ENCODE measurements at regions not wholly inside any gene's neighbourhood (a gene's known extent, or its start where the extent isn't known, plus 50 kb on each side); places are given as distances from the start of the nearest gene placed in this dataset.

DNA sequence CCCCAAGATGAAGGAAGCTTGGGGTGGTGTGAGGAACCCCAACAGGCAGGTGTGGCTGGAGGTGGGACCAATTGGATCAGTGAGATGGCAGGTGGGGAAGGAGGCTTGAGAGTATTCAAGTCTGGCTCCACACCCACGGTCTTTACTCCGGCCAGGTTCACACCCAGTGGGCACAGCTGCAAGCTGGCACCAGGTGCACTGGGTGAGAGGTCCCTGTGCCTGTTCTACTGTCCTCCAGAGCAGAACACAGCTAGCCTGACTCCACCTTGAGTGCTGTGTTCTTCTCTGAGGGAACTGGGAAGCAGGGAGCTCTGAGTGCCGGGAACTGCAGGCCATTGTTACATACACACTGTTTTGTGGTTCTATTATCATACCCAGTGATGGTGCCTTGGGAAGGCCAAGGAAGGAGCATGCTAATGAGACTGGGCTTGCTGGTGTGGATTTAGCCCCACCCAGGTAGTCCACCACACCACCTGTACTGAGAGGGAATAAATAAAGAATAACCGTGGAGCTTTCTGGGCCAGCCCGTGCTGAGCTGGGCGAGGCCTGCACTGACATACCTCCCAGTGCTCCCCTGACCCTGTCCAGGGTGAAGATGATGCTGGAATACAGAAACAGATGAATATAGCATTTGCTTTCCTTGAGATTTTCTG is 93.4 kb downstream of the ABHD5 start:
- no peak for DNase-seq (ENCODE audit: low read depth in 3 of 3, low spot score in 2 of 3)

DNA sequence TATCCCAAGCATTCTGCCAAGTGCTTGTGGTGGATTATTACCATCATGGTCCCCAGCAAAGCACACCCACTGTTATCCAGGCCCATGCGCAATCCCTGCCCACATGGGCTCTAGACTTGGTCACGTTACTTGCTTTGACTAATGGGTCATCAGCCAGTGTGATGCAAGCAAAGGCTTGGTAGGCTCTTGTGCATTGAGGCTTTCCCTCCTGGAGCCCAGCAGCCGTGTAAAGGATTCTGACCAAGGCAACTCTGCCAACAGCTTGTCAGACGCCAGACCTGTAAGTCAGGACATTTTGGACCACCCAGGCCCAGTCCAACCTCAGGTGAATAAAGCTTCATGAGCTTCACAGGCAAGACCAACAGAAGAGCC is 93.9 kb downstream of the ABHD5 start:
- DNase-seq (ENCODE audit: low read depth in 3 of 3, low spot score in 2 of 3): no peak

DNA sequence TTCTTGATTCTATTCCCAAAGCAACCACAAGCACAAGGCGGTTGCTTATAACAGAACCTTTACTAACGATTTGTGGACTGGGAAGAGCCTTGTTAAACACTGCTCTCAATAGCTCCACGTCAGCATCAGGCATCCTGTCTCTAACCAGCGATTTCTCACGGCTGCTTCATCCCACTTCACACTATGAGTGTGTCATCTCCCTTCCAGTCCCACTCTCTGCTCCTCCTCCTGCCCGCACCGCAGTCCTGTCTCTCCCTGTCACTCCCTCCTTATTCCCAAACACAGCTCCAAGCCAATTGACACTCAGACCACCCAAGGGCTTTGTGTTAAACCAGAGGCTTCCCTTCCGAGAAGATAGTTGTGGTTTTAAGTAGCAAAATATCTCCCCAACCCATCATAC is 94.8 kb downstream of the ABHD5 start:
- DNase-seq (ENCODE audit: low read depth in 3 of 3, low spot score in 2 of 3): no peak

DNA sequence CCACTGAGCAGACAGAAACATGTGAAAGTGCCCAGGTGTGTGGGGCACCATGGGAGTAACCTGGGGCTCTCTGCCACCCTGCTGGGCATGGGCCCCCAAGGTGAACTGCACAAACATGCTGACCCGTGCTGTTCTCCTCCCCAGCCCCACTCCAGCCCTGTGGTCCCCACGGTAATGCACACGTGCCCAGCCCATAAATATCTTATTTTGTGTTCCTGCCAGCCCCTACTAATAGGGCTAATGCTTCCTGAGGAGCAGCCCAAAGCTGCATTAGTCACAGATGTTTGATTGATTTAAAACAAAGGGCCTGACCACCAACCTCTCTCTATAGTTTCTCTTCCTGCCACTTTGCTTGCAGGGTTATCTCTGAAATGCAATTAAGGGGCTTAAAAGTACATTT is 95.4 kb downstream of the ABHD5 start:
- no peak for DNase-seq (ENCODE audit: low read depth in 3 of 3, low spot score in 2 of 3)

DNA sequence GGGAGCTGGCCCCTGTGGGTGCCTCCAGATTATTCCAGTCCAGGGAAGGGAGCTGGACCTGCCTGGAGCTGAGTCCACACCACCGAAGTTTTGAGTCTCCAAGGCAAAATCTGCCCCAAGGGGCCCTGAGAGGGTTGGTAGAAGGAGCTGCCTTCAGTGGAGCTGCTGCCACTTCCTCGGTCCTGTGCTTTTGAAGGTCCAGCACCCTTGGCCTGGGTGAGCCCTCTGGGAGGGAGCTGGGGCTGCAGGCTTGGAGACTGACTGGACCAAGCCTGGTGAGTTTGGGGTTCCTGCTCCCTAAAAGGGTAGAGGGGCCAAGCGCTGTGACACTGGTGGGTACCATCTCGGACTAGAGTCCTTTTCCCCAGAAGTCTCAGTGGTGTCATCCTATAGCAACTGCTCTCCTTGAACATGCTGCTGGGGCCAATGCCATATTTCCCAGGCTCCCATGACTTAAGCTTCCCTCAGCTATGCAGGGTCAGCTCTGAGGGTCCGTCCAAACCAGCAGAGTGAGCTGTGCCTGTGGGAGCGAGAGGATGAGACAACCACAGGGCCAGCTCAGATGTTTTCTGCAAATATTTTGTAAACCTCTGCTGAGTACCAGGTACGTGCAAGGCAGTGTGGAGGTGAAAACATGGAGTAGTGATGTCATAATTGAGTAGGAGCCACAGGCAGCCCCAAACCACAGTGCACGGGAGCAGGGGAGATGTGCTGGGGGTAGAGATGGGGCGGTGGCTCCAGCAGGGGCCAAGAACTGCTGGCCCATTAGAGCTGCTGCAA is 96.0 kb downstream of the ABHD5 start:
- DNase-seq (ENCODE audit: low read depth in 3 of 3, low spot score in 2 of 3): no peak

DNA sequence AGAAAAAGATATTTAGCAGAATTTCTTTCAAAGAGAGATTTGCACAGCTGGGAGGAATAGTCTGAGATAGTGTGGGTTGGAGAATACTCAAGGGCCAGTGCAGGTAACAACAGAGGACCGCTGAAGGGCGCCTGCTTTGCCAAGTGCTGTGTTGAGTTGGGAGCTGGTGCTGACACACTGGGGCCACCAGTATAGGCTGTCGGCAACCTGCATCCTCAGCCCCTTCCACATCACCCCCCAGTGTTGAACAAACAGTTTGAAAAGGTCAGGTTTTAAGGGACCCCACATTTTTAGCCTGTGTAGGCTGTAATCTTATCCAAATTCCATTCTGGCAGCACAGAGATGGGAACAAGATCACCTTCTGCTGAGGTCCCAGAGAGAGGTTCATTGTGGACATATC is 96.6 kb downstream of the ABHD5 start:
- DNase-seq (ENCODE audit: low read depth in 3 of 3, low spot score in 2 of 3): no peak

DNA sequence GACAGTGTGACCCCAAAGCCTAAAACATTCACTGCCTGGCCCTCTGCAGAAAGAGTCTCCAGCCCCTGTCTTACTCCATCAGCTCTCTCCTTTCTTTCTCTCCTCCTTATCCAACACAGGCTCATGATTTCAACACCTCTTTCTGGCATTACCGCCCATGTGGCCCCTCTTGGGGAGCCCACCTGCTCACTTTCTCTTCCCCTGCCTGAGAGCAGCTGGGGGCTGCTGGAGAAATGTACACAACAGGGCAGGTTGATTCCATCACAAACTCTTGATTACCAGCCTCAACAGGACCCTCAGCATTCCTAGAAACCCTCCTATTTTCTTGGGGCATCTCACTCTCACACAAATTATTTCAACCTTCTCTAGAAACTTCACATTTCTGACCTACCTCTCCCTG is 98.3 kb downstream of the ABHD5 start:
- DNase-seq (ENCODE audit: low read depth in 3 of 3, low spot score in 2 of 3): no peak

DNA sequence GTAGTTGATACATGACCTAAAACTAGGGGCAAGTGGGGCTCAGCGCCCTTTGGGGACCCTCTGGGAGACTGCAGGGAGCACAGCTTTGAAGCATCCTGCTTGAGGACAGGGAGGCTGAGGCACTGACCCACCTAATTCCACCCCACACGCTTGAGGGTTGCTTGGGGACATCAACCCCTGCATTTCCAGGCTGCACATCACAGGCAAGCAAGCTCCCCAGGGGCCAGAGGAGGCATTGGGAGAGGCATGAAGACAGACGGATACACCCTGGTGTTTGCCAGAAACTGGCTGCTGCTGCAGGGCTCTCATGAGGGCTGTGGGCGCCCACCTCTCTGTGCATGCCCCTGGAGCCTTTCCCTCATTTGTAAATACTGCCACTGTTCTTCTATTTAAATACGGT is 99.3 kb downstream of the ABHD5 start:
- DNase-seq (ENCODE audit: low read depth in 3 of 3, low spot score in 2 of 3): no peak

DNA sequence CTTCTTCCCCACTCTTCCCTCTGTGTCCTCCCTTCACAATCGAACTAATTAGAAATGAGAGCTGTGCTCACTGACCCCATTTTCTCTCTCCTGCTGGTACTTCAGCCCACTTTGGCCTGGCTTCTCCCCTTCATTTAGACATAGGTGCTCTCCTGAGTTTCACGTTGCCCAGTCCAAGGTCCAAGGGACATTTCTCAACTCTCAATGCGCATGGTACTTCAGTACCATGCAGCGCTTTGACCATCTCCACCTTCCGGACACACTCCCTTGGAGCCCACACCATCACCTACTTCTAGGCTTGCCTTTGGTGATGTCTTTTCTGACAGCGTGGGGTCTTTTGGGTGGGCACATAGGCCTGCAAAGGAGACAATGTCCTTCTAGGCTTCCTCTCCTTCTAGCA is 99.7 kb downstream of the ABHD5 start:
- no peak for DNase-seq (ENCODE audit: low read depth in 3 of 3, low spot score in 2 of 3)

DNA sequence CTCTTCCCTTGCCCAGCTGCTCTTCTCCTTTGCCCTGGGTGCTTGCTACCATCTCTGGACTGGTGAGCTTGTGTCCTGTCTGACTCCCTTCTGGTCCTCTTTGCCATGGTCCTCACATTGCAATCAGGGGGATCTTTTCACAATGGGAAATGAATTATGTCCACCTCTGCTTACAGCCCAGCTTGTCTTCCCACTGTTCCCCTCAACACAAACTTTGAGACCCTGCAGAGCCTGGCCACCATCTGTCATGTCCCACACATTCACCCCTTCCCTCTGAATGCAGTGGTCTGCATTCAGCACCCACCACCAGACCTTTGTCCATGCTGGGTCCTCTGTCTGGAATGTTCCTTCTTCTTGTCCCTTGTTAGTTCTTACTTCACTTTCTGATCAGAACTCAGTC is 100.5 kb downstream of the ABHD5 start:
- DNase-seq (ENCODE audit: low read depth in 3 of 3, low spot score in 2 of 3): no peak

DNA sequence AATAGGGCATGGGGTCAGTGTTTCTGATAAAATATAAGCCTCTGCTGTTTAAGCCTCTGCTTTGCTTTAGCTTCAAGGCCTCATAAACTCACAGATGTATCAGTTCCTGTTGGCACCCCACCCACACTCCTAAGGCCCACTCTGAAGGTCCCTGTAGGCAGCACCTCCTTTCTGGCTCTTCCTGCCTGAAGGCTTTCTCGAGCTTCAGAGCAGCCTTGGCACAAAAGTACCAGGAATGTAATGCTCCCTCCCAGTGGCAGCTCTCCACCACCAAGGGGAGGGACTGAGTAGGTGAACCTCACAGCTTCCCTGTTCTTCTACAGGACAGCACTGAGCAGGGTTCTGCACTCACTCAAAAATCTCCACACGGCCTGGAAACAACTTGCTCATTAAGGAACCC is 102.2 kb downstream of the ABHD5 start:
- DNase-seq (ENCODE audit: low read depth in 3 of 3, low spot score in 2 of 3): no peak

DNA sequence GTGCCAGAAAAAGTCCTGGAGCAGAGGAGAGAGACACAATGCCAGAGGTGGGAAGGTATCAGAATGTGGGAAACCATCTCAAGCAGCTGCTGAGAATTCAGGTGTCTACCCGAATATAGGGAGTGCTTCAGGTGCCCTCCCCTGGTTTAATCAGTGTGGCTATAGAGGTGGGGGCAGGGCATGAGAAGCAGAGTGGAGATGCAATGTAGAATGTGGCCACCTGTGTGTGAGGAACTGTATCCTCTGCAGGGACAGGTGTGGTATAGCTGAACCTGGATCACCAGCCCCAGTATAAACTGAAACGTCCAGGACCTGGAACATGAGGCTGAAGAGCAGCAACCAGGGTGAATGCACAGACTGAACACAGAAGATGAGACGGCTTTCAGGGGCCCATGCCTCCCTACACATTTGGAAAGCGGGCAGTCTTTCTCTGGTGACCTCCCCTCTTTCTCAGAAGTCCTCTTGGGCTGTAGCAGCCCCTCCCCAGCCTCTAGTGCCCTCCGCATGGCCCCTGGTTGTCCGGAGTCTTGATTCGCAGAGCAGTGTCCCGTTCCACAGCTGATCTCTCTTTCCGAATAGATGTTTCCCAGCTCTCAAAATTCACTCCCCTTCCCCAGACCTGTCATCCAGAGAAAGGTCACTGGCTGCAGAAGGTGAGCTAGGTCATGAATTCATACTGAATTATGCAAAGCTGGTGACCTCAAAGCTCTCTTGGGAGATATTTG is 103.1 kb downstream of the ABHD5 start:
- no peak for DNase-seq (ENCODE audit: low read depth in 3 of 3, low spot score in 2 of 3)

DNA sequence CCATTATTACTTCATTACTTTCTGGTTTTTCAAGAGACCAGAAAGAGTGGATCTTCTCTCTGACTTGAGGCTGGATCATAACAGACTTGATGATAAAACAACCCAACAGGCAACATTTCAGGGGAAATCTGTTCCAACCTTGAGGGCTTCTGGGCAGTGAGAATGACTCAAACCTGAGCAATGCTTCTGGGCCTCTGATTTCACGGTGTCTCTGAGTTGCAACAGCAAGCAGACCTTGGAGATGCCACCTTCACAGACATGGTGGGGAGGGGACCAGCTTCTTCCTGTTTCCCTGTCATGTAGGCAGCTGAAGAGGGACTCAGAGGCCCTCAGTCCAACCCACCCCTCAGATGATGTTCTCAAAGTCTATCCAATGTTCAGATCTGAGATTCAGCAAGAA is 104.0 kb downstream of the ABHD5 start:
- no peak for DNase-seq (ENCODE audit: low read depth in 3 of 3, low spot score in 2 of 3)

DNA sequence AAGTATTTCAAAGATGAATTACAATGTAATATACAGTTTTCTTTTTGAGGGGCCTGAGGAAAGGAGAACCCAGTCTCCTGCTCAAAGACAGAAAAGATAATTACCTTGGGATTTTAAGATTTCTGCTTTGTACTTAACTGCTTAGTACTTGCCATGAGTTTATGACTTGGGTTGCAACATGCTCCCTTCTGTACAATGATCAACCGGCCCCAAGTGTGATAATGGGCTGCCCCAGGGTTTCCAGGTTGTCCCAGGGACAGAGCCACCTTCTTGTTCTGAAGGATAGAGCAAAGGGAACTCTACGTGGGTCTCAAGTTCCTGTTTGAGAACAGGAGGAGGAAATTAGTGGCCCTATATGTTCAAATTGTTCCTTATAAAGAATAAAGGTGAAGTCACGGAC is 104.8 kb downstream of the ABHD5 start:
- DNase-seq (ENCODE audit: low read depth in 3 of 3, low spot score in 2 of 3): no peak

DNA sequence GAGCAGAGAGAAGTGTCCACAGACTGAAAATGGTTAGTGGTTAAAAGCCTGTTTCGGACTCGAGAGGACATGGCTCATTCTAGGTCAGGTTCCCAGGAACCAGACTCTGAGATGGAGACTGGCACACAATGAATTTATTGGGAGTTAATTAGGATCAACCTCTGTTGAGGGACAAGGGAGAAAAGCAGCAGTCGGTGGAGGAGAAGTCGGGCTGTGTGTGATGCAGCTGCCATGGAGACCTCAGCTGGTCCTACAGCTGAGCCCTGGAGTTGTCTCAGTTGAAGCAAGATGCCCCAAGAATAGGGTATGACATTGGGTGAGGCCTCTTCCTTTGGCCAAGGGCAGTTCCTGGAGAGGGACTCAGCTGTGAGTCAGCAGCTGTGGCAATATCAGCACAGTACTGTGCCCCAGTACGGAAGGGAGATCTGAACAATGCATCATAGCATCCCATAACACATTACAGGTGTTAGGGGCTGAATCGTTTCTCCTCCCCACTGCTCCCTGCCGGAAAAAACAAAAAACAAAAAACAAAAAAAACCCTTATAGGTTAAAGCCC is 105.4 kb downstream of the ABHD5 start:
- DNase-seq (ENCODE audit: low read depth in 3 of 3, low spot score in 2 of 3): no peak

DNA sequence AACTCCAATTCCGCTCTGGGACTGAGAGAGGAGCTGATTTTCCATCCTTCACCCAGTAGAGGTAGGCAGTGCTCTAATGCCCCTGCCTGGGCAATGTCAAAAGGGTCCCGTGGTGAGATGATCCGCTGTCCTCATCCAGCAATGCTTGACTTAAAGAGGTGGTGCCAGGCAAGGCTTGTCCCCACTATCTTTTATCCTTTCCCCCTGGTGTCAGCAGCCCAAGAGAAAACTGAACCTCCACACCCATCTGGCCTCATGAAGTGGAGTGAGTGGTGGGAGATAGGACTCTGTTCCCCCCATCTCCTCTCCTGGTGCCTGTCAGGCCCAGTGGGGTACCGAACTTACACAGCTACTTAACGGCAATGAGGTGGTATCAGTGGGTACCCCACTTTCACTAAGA is 107.1 kb downstream of the ABHD5 start:
- no peak for DNase-seq (ENCODE audit: low read depth in 3 of 3, low spot score in 2 of 3)

DNA sequence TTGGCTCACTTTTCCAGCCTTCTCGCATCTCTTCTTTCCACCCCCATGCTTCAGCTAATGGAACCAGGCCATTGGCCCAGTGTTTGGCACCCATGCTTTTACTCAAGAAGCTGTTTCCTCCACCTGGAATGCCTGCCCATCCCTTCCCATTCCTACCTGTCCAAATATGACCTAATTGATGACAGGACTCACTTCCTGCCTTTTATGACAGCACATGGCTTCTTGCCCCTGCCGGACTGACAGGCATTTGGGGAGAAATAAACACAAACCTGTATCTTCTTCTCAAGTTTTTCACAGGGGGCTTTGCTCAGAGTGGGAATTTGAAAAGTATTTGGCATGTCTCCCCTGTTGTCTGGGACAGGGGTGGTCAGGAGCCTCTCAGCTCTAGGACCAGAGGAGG is 120.1 kb downstream of the ABHD5 start:
- no peak for DNase-seq (ENCODE audit: low read depth in 3 of 3, low spot score in 2 of 3)

DNA sequence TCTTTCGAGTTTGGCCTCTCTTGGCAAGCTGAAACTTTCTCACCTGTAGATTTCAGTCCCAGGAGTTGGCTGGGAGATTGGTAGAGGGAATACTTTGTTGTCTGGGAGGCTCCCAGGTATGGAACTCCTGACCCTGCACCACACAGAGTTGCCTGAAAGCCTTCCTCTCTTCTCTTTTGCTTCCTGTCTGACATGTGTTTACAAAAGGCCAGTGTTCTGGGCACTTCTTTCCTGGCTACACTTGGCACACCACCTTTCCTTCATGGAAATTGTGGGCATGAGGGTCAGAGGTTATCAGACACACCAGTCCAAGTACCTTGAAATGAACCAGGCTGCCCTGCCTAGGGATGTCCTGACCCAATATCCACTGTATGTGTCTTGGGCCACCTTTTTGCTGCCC is 123.7 kb downstream of the ABHD5 start:
- no peak for DNase-seq (ENCODE audit: low read depth in 3 of 3, low spot score in 2 of 3)

DNA sequence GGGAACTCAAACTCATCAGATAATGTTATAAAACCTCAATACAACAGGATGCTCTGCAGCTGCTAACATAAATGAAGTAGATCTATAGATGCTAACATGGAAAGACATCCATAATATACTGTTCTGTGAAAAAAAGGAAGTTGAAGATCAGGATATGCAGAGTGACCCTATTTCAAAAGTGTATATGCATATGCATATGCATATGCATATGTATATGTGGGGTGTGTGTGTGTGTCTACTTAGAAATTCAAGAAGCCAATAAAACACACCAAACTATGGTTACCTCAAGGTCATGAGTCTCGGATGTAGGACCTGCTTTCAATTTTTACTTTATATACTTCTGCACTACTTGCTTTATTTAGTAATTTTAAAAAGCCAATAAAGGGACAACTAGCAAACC is 125.6 kb downstream of the ABHD5 start:
- no peak for DNase-seq (ENCODE audit: low read depth in 3 of 3, low spot score in 2 of 3)

DNA sequence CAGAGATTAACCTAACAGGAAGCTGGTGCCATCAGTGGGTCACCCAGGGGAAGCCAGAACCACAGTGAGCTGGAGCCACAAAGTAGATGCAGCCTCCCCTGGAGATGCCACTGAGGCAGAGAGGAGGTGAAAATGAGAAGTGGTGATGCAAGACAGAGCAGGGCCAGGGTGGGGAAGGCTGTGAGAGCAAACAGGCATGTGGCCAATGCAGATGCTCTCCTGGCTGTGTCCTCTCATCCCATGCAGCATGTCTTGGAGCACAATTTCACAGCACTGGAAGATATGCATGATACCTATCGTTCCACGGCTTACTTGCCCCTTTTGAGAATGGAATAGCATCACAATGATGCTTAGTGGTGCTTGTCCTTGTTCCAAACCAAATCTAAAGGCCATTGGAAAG is 126.3 kb downstream of the ABHD5 start:
- DNase-seq (ENCODE audit: low read depth in 3 of 3, low spot score in 2 of 3): no peak

DNA sequence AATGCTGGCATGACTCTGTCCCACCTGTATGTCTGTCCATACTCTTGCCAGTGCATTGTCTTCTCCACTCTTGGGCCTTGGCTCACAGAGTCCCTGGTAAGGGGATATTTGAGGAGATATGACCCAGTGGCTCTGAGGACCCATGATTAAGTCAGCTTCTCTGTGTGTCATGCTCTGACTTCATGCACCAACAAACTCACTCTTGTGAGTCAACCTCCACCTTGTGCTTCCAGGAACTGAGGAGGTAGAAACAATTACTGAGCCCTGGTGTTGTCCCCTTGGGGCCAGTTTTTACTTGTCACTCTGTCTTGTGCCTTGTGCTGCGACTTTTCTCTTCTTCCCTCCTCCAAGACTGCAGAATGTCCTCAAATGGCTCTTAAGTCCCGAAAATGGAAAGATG is 127.1 kb downstream of the ABHD5 start:
- DNase-seq (ENCODE audit: low read depth in 3 of 3, low spot score in 2 of 3): no peak

DNA sequence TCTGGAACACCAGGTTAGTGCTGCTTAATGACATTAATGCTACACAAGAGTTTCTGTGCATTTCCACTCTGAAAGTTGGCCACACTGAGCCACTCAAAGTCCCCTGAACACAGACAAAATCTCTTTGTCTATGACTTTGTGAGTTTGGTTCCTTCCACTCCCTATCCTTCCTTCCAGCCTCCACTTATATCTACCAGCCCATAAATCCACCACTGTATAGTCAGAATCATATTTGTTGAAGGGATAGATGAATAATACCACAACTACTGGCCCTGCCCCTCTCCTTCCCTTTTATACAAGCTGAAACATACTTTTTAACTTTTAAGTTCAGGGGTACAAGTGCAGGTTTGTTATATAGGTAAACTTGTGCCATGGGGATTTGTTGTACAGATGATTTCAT is 127.5 kb downstream of the ABHD5 start:
- no peak for DNase-seq (ENCODE audit: low read depth in 3 of 3, low spot score in 2 of 3)
